ENCODE measurements at regions not wholly inside any gene's neighbourhood (a gene's known extent, or its start where the extent isn't known, plus 50 kb on each side); places are given as distances from the start of the nearest gene placed in this dataset.
"Not testable (repeated sequence)": the region's sequence is repeated elsewhere in the genome, so short reads cannot be mapped to it uniquely, and the experiment has no call there.

DNA sequence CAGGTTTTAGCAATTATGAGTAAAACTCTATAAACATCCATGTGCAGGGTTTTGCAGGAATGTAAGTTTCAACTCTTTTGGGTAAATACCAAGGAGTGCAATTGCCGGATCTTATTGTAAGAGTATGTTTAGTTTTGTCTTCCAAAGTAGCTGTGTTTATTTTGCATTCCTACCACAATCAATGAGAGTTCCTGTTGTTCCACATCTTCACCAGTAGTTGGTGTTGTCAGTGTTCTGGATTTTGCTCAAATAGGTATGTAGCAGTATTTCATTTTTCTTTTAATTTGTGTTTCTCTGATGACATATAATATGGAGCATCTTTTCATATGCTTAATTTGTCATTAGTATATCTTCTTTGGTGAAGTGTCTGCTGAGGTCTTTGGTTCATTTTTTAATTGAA lies 185.1 kb upstream of the GALNT15 start:
- Histone ChIP-seq H2AFZ (ENCODE audit: low read depth, low read length) (no peak overlapping the region), H3K4me1 (ENCODE audit: control insufficient read depth, extremely low read depth, insufficient read depth, low read length) (no peaks in the 10 kb centered on the region), H3K9ac (replicated peaks; ENCODE audit: extremely low read depth, insufficient read depth, low read length) (no peak overlapping the region), H3K9me3 (replicated peaks; ENCODE audit: control insufficient read depth, insufficient read depth, low read length) (no peaks in the 10 kb centered on the region), H3K36me3 (ENCODE audit: control insufficient read depth in 2 of 2, extremely low read depth in 1 of 2, insufficient read depth in 2 of 2, low read length in 2 of 2) (no peaks in the 10 kb centered on the region), H3K79me2 (ENCODE audit: control insufficient read depth, insufficient read depth, low read length) (no peaks in the 10 kb centered on the region), H3K4me2 (ENCODE audit: insufficient read depth, low read length) (no peak overlapping the region), H3K27ac (ENCODE audit: insufficient read depth, low read depth, low read length) (no peak overlapping the region), H4K20me1 (replicated peaks; ENCODE audit: control insufficient read depth, extremely low read depth, insufficient read depth, low read length) (no peaks in the 10 kb centered on the region), H3K27me3 (ENCODE audit: control insufficient read depth in 2 of 2, insufficient read depth in 2 of 2, low read length in 2 of 2) (peaks cover 0 to 4% of the 10 kb centered on the region in 2 experiments), H3K9me1 (replicated peaks; ENCODE audit: control insufficient read depth, extremely low read depth, insufficient read depth, low read length) (no peaks in the 10 kb centered on the region), H3K4me3 (replicated peaks in 1 of 3; ENCODE audit: insufficient read depth in 1 of 3, low read depth in 1 of 3, low read length in 3 of 3) (no peak overlapping the region)
- FAIRE-seq (peak; percentile 64), DNase-seq (ENCODE audit: low read depth, low spot score) (no peak)
- POLR2A ChIA-PET: no interaction called here
- TF ChIP-seq CTCF (IDR thresholded peaks at IDR 0.05; ENCODE audit: extremely low read depth in 1 of 2, insufficient read depth in 1 of 2, low read depth in 1 of 2, low read length in 2 of 2) (peak; percentile 13 to 21), FOS (IDR thresholded peaks at IDR 0.05; ENCODE audit: borderline replicate concordance, insufficient read depth, low read length) (no peak), JUN (IDR thresholded peaks at IDR 0.05; ENCODE audit: borderline replicate concordance, insufficient read depth, insufficient read length, low read depth) (no peak), POLR2A (IDR thresholded peaks at IDR 0.05; ENCODE audit: low read depth, low read length) (no peak), EZH2 (IDR thresholded peaks at IDR 0.05; ENCODE audit: borderline replicate concordance, low read depth, low read length, severe bottlenecking) (no peak), MAX (IDR thresholded peaks at IDR 0.05; ENCODE audit: insufficient read depth, insufficient read length) (no peak)
- CTCF ChIA-PET: interaction anchor here (0.6 to 1.5 kb wide), 17 partner anchors 11 to 259 kb away, joined by 3 to 6 read pairs (median 3); no protein-coding TSS in a partner anchor
- no TSS peak for BruUV-seq (replicated peaks)
- dilution Hi-C loops (cut with MboI; ENCODE audit: extremely low pct_ligation_motif_present, low sequenced_read_pairs): no loop called here
- intact Hi-C loops (cut with micrococcal nuclease): no loop called here

DNA sequence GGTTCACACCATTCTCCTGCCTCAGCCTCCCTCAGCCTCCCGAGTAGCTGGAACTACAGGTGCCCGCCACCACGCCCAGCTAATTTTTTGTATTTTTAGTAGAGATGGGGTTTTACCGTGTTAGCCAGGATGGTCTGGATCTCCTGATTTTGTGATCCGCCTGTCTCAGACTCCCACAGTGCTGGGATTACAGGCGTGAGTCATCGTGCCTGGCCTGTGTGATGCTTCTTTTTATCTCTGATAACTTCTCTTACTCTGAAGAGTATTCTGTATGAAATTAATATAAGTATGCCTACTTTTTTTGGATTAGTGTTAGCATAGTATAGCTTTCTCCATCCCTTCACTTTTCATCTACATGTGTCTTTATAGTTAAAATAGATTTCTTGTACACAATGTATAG lies 180.8 kb upstream of the GALNT15 start:
- H4K20me1 ChIP-seq (replicated peaks; ENCODE audit: control insufficient read depth, extremely low read depth, insufficient read depth, low read length); H3K4me3 ChIP-seq (replicated peaks in 1 of 3; ENCODE audit: insufficient read depth in 1 of 3, low read depth in 1 of 3, low read length in 3 of 3); dilution Hi-C loops (cut with MboI; ENCODE audit: extremely low pct_ligation_motif_present, low sequenced_read_pairs); FAIRE-seq; H3K27ac ChIP-seq (ENCODE audit: insufficient read depth, low read depth, low read length); POLR2A ChIA-PET; H3K9ac ChIP-seq (replicated peaks; ENCODE audit: extremely low read depth, insufficient read depth, low read length); DNase-seq (ENCODE audit: low read depth, low spot score); H3K36me3 ChIP-seq (ENCODE audit: control insufficient read depth in 2 of 2, extremely low read depth in 1 of 2, insufficient read depth in 2 of 2, low read length in 2 of 2); intact Hi-C loops (cut with micrococcal nuclease); H2AFZ ChIP-seq (ENCODE audit: low read depth, low read length); H3K4me1 ChIP-seq (ENCODE audit: control insufficient read depth, extremely low read depth, insufficient read depth, low read length); BruUV-seq (replicated peaks); H3K4me2 ChIP-seq (ENCODE audit: insufficient read depth, low read length); H3K9me1 ChIP-seq (replicated peaks; ENCODE audit: control insufficient read depth, extremely low read depth, insufficient read depth, low read length); H3K79me2 ChIP-seq (ENCODE audit: control insufficient read depth, insufficient read depth, low read length); H3K9me3 ChIP-seq (replicated peaks; ENCODE audit: control insufficient read depth, insufficient read depth, low read length): not testable (repeated sequence)
- peaks cover 3 to 12% of the 10 kb centered on the region in 2 experiments for H3K27me3 ChIP-seq (ENCODE audit: control insufficient read depth in 2 of 2, insufficient read depth in 2 of 2, low read length in 2 of 2)
- CTCF ChIA-PET: interaction anchor here (1.3 kb wide), 1 partner anchor 10 kb away, joined by 3 read pairs; no protein-coding TSS in a partner anchor

GRCh38 chr3:15996496-15996895 lies 178.0 kb upstream of the GALNT15 start:
- H2AFZ ChIP-seq (ENCODE audit: low read depth, low read length); BruUV-seq (replicated peaks); dilution Hi-C loops (cut with MboI; ENCODE audit: extremely low pct_ligation_motif_present, low sequenced_read_pairs); intact Hi-C loops (cut with micrococcal nuclease); POLR2A ChIA-PET; H4K20me1 ChIP-seq (replicated peaks; ENCODE audit: control insufficient read depth, extremely low read depth, insufficient read depth, low read length); H3K79me2 ChIP-seq (ENCODE audit: control insufficient read depth, insufficient read depth, low read length); H3K9me1 ChIP-seq (replicated peaks; ENCODE audit: control insufficient read depth, extremely low read depth, insufficient read depth, low read length); DNase-seq (ENCODE audit: low read depth, low spot score); FAIRE-seq; H3K27ac ChIP-seq (ENCODE audit: insufficient read depth, low read depth, low read length); H3K9ac ChIP-seq (replicated peaks; ENCODE audit: extremely low read depth, insufficient read depth, low read length); CTCF ChIA-PET; H3K36me3 ChIP-seq (ENCODE audit: control insufficient read depth in 2 of 2, extremely low read depth in 1 of 2, insufficient read depth in 2 of 2, low read length in 2 of 2); H3K4me1 ChIP-seq (ENCODE audit: control insufficient read depth, extremely low read depth, insufficient read depth, low read length); H3K4me3 ChIP-seq (replicated peaks in 1 of 3; ENCODE audit: insufficient read depth in 1 of 3, low read depth in 1 of 3, low read length in 3 of 3); H3K4me2 ChIP-seq (ENCODE audit: insufficient read depth, low read length); H3K9me3 ChIP-seq (replicated peaks; ENCODE audit: control insufficient read depth, insufficient read depth, low read length): not testable (repeated sequence)
- H3K27me3 ChIP-seq (ENCODE audit: control insufficient read depth in 2 of 2, insufficient read depth in 2 of 2, low read length in 2 of 2): peaks cover 3 to 12% of the 10 kb centered on the region in 2 experiments

Measured in endothelial cell of umbilical vein (primary cell).